MCF 10A (cell line): ENCODE measurements at regions not wholly inside any gene's neighbourhood (a gene's known extent, or its start where the extent isn't known, plus 50 kb on each side); places are given as distances from the start of the nearest gene placed in this dataset.

Experiments used
- BruUV-seq: library from RNA; stranded (reverse); fragments of 400-500 nt; replicated peaks from 2 replicates; lab custom pipeline; 2021; lab: Mats Ljungman, UMichigan
- CTCF ChIA-PET: fragments of 300-600 bp; sonication (Branson Sonifier 250); formaldehyde crosslinking; extraction: SDS; loops from one replicate; lab custom pipeline; 2021; ENCODE audit warnings: antibody characterized with exemption, inconsistent platforms; lab: Yijun Ruan, JAX
- POLR2A ChIA-PET: fragments of 300-600, 350-650 bp; sonication (Branson Sonifier 250); formaldehyde crosslinking; extraction: SDS; loops from one replicate; lab custom pipeline; 2020; ENCODE audit warnings: antibody characterized with exemption, inconsistent platforms; lab: Yijun Ruan, JAX
- DNase-seq: peaks from one replicate; pipeline ENCODE4 v3.0.0-alpha.2; 2018; ENCODE audit not compliant: unreplicated experiment
- H3K27ac Mint-ChIP-seq: one replicate; pipeline ENCODE4 v1.8.0; 2022; ENCODE audit warnings: mild to moderate bottlenecking, low read depth, mixed read lengths; ENCODE audit not compliant: unreplicated experiment
- H3K27me3 Mint-ChIP-seq: one replicate; pipeline ENCODE4 v1.8.0; 2022; ENCODE audit warnings: mixed read lengths; ENCODE audit not compliant: insufficient read depth, unreplicated experiment
- H3K36me3 Mint-ChIP-seq: one replicate; pipeline ENCODE4 v1.8.0; 2022; ENCODE audit warnings: mild to moderate bottlenecking, moderate library complexity, mixed read lengths; ENCODE audit not compliant: insufficient read depth, unreplicated experiment
- H3K4me1 Mint-ChIP-seq: one replicate; pipeline ENCODE4 v1.8.0; 2022; ENCODE audit warnings: mixed read lengths; ENCODE audit not compliant: insufficient read depth, unreplicated experiment
- H3K4me3 Mint-ChIP-seq: one replicate; pipeline ENCODE4 v1.8.0; 2022; ENCODE audit warnings: mild to moderate bottlenecking, moderate library complexity, mixed read lengths; ENCODE audit not compliant: unreplicated experiment
- H3K9me3 Mint-ChIP-seq: one replicate; pipeline ENCODE4 v1.8.0; 2022; ENCODE audit warnings: mixed read lengths; ENCODE audit not compliant: unreplicated experiment
- intact Hi-C: fragments of 100-400 bp; cut with micrococcal nuclease; formaldehyde crosslinking; loops from 2 replicates; pipeline ENCODE4 v1.14.1; 2022
- TF ChIP-seq, protein P1 (sequence below): fragments of 200-600 bp; IDR thresholded peaks from one replicate; pipeline ENCODE4 v1.8.0; 2022; ENCODE audit warnings: antibody characterized with exemption, mild to moderate bottlenecking; ENCODE audit not compliant: unreplicated experiment

- POLR2A ChIA-PET, result no interaction called here
- peaks cover 7% of the 10 kb centered on the region for H3K27me3 Mint-ChIP-seq
- H3K27ac Mint-ChIP-seq, result no peak overlapping the region
- CTCF ChIA-PET, result no interaction called here
- H3K36me3 Mint-ChIP-seq, result no peaks in the 10 kb centered on the region
- H3K4me3 Mint-ChIP-seq, result no peak overlapping the region
- no peaks in the 10 kb centered on the region for H3K4me1 Mint-ChIP-seq
- TF ChIP-seq, protein P1, sequence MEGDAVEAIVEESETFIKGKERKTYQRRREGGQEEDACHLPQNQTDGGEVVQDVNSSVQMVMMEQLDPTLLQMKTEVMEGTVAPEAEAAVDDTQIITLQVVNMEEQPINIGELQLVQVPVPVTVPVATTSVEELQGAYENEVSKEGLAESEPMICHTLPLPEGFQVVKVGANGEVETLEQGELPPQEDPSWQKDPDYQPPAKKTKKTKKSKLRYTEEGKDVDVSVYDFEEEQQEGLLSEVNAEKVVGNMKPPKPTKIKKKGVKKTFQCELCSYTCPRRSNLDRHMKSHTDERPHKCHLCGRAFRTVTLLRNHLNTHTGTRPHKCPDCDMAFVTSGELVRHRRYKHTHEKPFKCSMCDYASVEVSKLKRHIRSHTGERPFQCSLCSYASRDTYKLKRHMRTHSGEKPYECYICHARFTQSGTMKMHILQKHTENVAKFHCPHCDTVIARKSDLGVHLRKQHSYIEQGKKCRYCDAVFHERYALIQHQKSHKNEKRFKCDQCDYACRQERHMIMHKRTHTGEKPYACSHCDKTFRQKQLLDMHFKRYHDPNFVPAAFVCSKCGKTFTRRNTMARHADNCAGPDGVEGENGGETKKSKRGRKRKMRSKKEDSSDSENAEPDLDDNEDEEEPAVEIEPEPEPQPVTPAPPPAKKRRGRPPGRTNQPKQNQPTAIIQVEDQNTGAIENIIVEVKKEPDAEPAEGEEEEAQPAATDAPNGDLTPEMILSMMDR, result no peak
- H3K9me3 Mint-ChIP-seq, result no peaks in the 10 kb centered on the region
- no TSS peak for BruUV-seq
- intact Hi-C loops, result no loop called here
- no peak for DNase-seq
Observed at GRCh38 chr2:167524786-167525185, 636.5 kb downstream of the XIRP2 start.

DNA sequence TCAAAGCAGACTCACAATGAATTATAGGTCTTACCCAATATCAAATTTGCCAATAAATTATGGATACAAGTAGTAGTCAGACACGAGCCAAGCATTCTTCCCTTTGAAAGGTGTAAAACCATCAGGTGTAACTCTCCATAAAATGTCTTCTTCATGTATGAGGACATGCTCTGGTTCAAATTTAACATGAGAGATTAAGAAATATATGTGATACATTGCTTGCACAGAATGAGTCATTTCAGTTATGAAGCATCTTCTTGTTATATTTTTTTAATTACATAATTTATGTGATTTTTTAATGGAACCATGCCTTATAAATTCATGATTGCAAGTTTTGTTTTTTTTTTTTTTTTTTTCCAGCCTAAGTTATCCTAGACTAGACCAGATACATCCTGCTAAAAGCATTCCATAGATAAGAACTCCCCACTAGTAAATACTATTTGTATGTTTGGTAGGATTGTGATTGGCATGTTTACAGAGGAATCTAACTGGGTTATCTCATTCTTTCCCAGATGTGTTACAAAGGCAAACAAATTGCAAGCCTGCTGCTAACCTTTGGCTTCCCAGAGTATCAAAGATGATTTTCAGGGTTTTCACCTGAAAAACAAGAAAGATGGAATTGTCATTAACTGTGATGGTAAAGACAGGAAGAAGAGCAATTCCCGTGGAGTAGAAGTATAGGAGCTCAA is 621.9 kb downstream of the XIRP2 start:
- Mint-ChIP-seq H3K36me3 (no peaks in the 10 kb centered on the region), H3K27ac (peak overlapping the region; percentile 14), H3K4me3 (no peak overlapping the region), H3K9me3 (no peaks in the 10 kb centered on the region), H3K4me1 (peaks cover 8% of the 10 kb centered on the region), H3K27me3 (no peaks in the 10 kb centered on the region)
- CTCF ChIA-PET, result interaction anchor here (0.6 kb wide), 1 partner anchor 1354 kb away, joined by 3 read pairs; no protein-coding TSS in a partner anchor
- TF ChIP-seq, protein P1, result no peak
- intact Hi-C loops, result no loop called here
- POLR2A ChIA-PET, result no interaction called here
- peak; percentile 19 for DNase-seq
- BruUV-seq, result no TSS peak

- peak; percentile 60 for DNase-seq
- H3K9me3 Mint-ChIP-seq, result no peaks in the 10 kb centered on the region
- no peaks in the 10 kb centered on the region for H3K27me3 Mint-ChIP-seq
- ChIA-PET CTCF (no interaction called here), POLR2A (no interaction called here)
- intact Hi-C loops, result no loop called here
- no peaks in the 10 kb centered on the region for H3K36me3 Mint-ChIP-seq
- BruUV-seq, result no TSS peak
- H3K4me1 Mint-ChIP-seq, result peaks cover 8% of the 10 kb centered on the region
- peak overlapping the region; percentile 14 for H3K27ac Mint-ChIP-seq
- TF ChIP-seq, protein P1, result no peak
- H3K4me3 Mint-ChIP-seq, result no peak overlapping the region
Observed at GRCh38 chr2:167509586-167509985, 621.3 kb downstream of the XIRP2 start.

- Mint-ChIP-seq H3K9me3 (no peaks in the 10 kb centered on the region), H3K27me3 (no peaks in the 10 kb centered on the region), H3K36me3 (no peaks in the 10 kb centered on the region), H3K4me1 (peaks cover 8% of the 10 kb centered on the region), H3K27ac (no peak overlapping the region), H3K4me3 (no peak overlapping the region)
- CTCF ChIA-PET, result no interaction called here
- TF ChIP-seq, protein P1, result no peak
- DNase-seq, result no peak
- BruUV-seq, result no TSS peak
- POLR2A ChIA-PET, result no interaction called here
- intact Hi-C loops, result no loop called here
Observed at GRCh38 chr2:167508709-167509108, 620.4 kb downstream of the XIRP2 start.
